Esophagus muscularis mucosa (tissue), 4 donors: ENCODE measurements at regions not wholly inside any gene's neighbourhood (a gene's known extent, or its start where the extent isn't known, plus 50 kb on each side); places are given as distances from the start of the nearest gene placed in this dataset.
"Not testable (repeated sequence)": the region's sequence is repeated elsewhere in the genome, so short reads cannot be mapped to it uniquely, and the experiment has no call there.

Experiments
- DNase-seq: peaks from one replicate; pipeline ENCODE4 v3.0.0-alpha.2; 2017; ENCODE audit errors: extremely low spot score
- H3K27ac ChIP-seq, 4 donors: fragments of 200-600 bp; sonication (generic); replicated peaks in 1 of 4; 1 replicate in 3 of 4; 2 replicates in 1 of 4; pipeline ENCODE4 v1.5.1; 2016 to 2019; ENCODE audit warnings: mild to moderate bottlenecking in 1 of 4
- H3K27me3 ChIP-seq, 4 donors: fragments of 200-600 bp; sonication (generic); one replicate each; pipeline versions ENCODE4 v1.5.1 to v1.6.0; 2016 to 2019
- H3K36me3 ChIP-seq, 4 donors: fragments of 200-600 bp; sonication (generic); one replicate each; pipeline ENCODE4 v1.5.1; 2016 to 2019
- H3K4me1 ChIP-seq, 4 donors: fragments of 200-600 bp; sonication (generic); one replicate each; pipeline ENCODE4 v1.5.1; 2016 to 2019
- H3K4me3 ChIP-seq, 4 donors: fragments of 200-600 bp; sonication (generic); 1 replicate in 2 of 4; 2 replicates in 2 of 4; pipeline ENCODE4 v1.5.1; 2016 to 2019; ENCODE audit warnings: mild to moderate bottlenecking in 4 of 4, moderate library complexity in 1 of 4
- H3K9me3 ChIP-seq, 4 donors: fragments of 200-600 bp; sonication (generic); 1 replicate in 3 of 4; 2 replicates in 1 of 4; pipeline ENCODE4 v1.5.1; 2016 to 2019
- CTCF ChIP-seq, 3 experiments: fragments of 200-600 bp in 2 of 3; fragments of 450-650 bp in 1 of 3; sonication (generic) in 2 of 3; IDR thresholded peaks; one replicate each; pipeline ENCODE4 v1.5.1; 2017 to 2019; ENCODE audit warnings: antibody characterized with exemption in 3 of 3, mild to moderate bottlenecking in 2 of 3, moderate library complexity in 1 of 3
- EP300 ChIP-seq: sonication (generic); formaldehyde crosslinking; IDR thresholded peaks from one replicate; pipeline ENCODE4 v1.6.1; 2017; ENCODE audit warnings: antibody characterized with exemption
- POLR2A ChIP-seq: fragments of 450-650 bp; IDR thresholded peaks from one replicate; pipeline ENCODE4 v1.6.1; 2017; ENCODE audit warnings: antibody characterized with exemption, moderate library complexity, mild to moderate bottlenecking, low read depth
- POLR2AphosphoS5 ChIP-seq, 2 donors: sonication (generic); formaldehyde crosslinking; IDR thresholded peaks; one replicate each; pipeline ENCODE4 v1.6.1; 2017; ENCODE audit warnings: antibody characterized with exemption in 2 of 2
- WGBS: methylation state at CpG from one replicate; pipeline ENCODE4 v1.1.5; 2018; 5-methylcytosine and 5-hydroxymethylcytosine counted together
- intact Hi-C: fragments of 100-400 bp; cut with DNase I; formaldehyde crosslinking; loops from one replicate; pipeline ENCODE4 v1.15.1; 2023

- no peak overlapping the region for H3K27ac ChIP-seq
- intact Hi-C loops, result no loop called here
- no peak for DNase-seq
- H3K4me1 ChIP-seq, result peaks cover 8 to 19% (median 14%) of the 10 kb centered on the region in 4 donors
- TF ChIP-seq EP300, result no peak
- TF ChIP-seq POLR2A, result no peak
- no peak for TF ChIP-seq POLR2AphosphoS5 (IDR thresholded peaks at IDR 0.05)
- no peak for TF ChIP-seq CTCF (IDR thresholded peaks at IDR 0.05)
- H3K27me3 ChIP-seq, result peaks cover 0 to 65% (median 11%) of the 10 kb centered on the region in 4 donors
- no peaks in the 10 kb centered on the region for H3K36me3 ChIP-seq
- H3K9me3 ChIP-seq, result no peaks in the 10 kb centered on the region
- H3K4me3 ChIP-seq, result no peak overlapping the region
- 88% methylated on average over 4 of the region's 4 CpGs for WGBS
These were observed 107.3 kb downstream of the OR2B2 start for GRCh38 chr6:27804851-27805250.

DNA sequence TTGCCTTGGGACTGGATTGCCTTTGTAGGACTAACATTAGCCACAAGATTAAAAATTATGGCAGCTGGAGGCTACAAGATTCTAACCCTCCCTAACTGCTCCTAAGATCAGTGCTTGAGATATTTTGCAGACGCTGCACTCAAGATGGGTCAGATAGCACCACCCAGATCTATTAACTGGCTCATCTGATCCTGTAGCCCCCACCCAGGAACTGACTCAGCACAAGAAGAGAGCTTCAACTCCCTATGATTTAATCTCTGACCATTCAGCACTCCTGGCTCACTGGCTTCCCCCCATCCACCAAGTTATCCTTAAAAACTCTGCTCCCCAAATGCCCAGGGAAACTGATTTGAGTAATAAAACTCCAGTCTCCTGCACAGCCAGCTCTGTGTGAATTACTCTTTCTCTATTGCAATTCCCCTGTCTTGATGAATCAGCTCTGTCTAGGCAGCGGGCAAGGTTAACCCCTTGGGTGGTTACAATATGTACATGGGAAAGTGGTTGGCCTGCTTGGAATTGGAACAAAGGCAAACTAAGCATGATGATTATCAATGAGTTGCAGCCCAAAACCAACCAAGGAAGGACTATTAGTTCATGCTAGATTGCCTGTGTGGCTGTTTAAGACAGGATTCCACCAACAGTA is 111.3 kb downstream of the OR2B2 start:
- Histone ChIP-seq H3K4me1 (peaks cover 0 to 3% (median 0%) of the 10 kb centered on the region in 4 donors), H3K36me3 (no peaks in the 10 kb centered on the region), H3K27me3 (peaks cover 0 to 46% (median 3%) of the 10 kb centered on the region in 4 donors), H3K9me3 (no peaks in the 10 kb centered on the region), H3K4me3 (no peak overlapping the region), H3K27ac (no peak overlapping the region)
- TF ChIP-seq CTCF (IDR thresholded peaks at IDR 0.05) (no peak), POLR2AphosphoS5 (IDR thresholded peaks at IDR 0.05) (no peak), POLR2A (no peak), EP300 (no peak)
- no peak for DNase-seq
- 85% methylated on average over 2 of the region's 2 CpGs for WGBS
- intact Hi-C loops, result no loop called here

GRCh38 chr6:27797960-27798359 is 114.2 kb downstream of the OR2B2 start:
- Histone ChIP-seq H3K9me3 (no peaks in the 10 kb centered on the region), H3K36me3 (no peaks in the 10 kb centered on the region), H3K27me3 (peaks cover 0 to 36% (median 0%) of the 10 kb centered on the region in 4 donors), H3K27ac (no peak overlapping the region), H3K4me3 (no peak overlapping the region), H3K4me1 (peaks cover 0 to 4% (median under 1%) of the 10 kb centered on the region in 4 donors)
- TF ChIP-seq CTCF (IDR thresholded peaks at IDR 0.05), result no peak
- TF ChIP-seq POLR2AphosphoS5 (IDR thresholded peaks at IDR 0.05), result no peak
- TF ChIP-seq EP300, result no peak
- no peak for TF ChIP-seq POLR2A
- 74% methylated on average over 1 of the region's 1 CpG for WGBS
- intact Hi-C loops, result loop anchor here (5.0 kb wide), 1 partner anchor 281 kb away; no protein-coding TSS in a partner anchor
- DNase-seq, result no peak

- H3K36me3 ChIP-seq, DNase-seq, H3K4me3 ChIP-seq, H3K9me3 ChIP-seq, H3K27ac ChIP-seq: not testable (repeated sequence)
- intact Hi-C loops, result loop anchor here (5.0 kb wide), 1 partner anchor 280 kb away; no protein-coding TSS in a partner anchor
- WGBS, result 91% methylated on average over 8 of the region's 8 CpGs
- Histone ChIP-seq H3K27me3 (peaks cover 0 to 32% (median 0%) of the 10 kb centered on the region in 4 donors), H3K4me1 (peaks cover 4 to 14% (median 11%) of the 10 kb centered on the region in 4 donors)
These were observed 115.3 kb downstream of the OR2B2 start for GRCh38 chr6:27796736-27797481.

- DNase-seq, result no peak
- intact Hi-C loops, result loop anchor here (2.0 to 5.0 kb wide), 2 partner anchors 99 to 279 kb away; no protein-coding TSS in a partner anchor
These were observed 116.3 kb downstream of the OR2B2 start for GRCh38 chr6:27795697-27796494.

More at GRCh38 chr6:27795697-27796494, 116.3 kb downstream of the OR2B2 start:
- Histone ChIP-seq H3K27ac (no peak overlapping the region), H3K9me3 (no peaks in the 10 kb centered on the region), H3K36me3 (no peaks in the 10 kb centered on the region), H3K4me3 (no peak overlapping the region), H3K27me3 (peaks cover 0 to 30% (median 0%) of the 10 kb centered on the region in 4 donors), H3K4me1 (peaks cover 4 to 23% (median 18%) of the 10 kb centered on the region in 4 donors)
- WGBS, result 8% methylated on average over 5 of the region's 5 CpGs
- TF ChIP-seq POLR2AphosphoS5 (IDR thresholded peaks at IDR 0.05) (no peak), EP300 (no peak), CTCF (IDR thresholded peaks at IDR 0.05) (peak; percentile 73 to 90 (median 80)), POLR2A (no peak)
